GM20000 (cell line): ENCODE measurements at regions not wholly inside any gene's neighbourhood (a gene's known extent, or its start where the extent isn't known, plus 50 kb on each side); places are given as distances from the start of the nearest gene placed in this dataset.

Source experiments
- DNase-seq: peaks from one replicate; pipeline ENCODE4 v3.0.0; 2012; ENCODE audit warnings: low spot score
- TF ChIP-seq, protein P1 (sequence below): IDR thresholded peaks from 2 replicates; pipeline ENCODE4 v1.5.1; 2012; ENCODE audit warnings: mild to moderate bottlenecking, control low read depth; ENCODE audit errors: extremely low read depth, missing control alignments

DNA sequence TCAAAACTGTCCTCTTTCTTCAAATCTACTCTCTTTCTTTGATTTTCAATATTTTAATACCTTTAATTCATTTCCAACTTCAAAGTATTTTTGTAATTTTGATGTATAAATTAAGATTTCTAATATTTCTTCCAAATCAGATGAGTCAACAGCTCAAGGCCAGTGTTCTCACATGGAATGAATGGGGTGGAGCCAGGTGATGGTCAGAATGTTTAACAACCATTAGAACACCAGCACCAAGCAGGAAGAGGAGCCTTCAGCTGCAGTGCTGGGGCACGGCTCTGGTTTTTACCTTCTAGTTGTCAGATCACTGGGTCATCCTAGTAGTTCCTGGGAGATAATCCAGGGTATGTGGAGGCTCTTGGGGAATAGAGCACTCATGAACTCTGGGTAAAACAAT, 494.5 kb upstream of the PDZRN3 start:
- no peak for DNase-seq
- TF ChIP-seq, protein P1, sequence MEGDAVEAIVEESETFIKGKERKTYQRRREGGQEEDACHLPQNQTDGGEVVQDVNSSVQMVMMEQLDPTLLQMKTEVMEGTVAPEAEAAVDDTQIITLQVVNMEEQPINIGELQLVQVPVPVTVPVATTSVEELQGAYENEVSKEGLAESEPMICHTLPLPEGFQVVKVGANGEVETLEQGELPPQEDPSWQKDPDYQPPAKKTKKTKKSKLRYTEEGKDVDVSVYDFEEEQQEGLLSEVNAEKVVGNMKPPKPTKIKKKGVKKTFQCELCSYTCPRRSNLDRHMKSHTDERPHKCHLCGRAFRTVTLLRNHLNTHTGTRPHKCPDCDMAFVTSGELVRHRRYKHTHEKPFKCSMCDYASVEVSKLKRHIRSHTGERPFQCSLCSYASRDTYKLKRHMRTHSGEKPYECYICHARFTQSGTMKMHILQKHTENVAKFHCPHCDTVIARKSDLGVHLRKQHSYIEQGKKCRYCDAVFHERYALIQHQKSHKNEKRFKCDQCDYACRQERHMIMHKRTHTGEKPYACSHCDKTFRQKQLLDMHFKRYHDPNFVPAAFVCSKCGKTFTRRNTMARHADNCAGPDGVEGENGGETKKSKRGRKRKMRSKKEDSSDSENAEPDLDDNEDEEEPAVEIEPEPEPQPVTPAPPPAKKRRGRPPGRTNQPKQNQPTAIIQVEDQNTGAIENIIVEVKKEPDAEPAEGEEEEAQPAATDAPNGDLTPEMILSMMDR: no peak

DNA sequence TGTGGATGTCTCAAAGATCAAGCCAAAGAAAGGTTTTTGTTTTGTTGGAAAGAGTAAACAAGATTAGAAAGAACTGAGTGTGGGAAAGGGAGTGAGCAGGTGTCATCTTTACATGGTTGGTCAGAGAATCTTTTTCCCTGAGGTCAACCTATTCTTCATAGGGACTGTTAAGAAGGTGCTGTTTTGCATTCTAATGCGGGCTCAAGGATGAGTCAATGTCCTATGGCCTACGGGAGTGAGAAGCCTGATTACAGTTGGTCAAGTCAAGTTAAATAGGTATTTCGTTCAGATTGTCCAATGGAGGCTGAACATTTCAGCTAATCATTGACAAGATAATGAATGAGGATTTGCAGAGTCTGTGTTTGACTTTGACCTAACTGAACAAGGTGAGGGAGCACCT, 491.2 kb upstream of the PDZRN3 start:
- TF ChIP-seq, protein P1: no peak
- DNase-seq: no peak

DNA sequence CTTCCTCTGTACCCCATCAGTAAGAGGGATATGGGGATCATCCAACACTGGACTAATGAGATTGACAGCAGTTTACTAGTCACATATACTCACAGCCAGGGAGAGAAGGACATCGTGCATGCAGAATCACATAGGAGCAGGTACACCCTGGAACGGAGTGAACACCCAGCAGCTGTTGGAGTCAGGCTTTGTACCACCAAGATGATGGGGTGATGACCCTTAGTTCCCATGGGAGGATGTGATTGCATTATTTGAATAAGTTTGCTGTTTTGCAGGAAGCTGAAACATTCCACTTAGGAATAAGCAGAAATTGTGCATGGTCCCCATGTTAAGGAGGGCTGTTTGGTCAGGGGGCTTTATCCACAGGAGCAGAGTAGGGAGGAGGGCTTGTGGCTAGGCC, 482.7 kb upstream of the PDZRN3 start:
- TF ChIP-seq, protein P1: no peak
- no peak for DNase-seq

DNA sequence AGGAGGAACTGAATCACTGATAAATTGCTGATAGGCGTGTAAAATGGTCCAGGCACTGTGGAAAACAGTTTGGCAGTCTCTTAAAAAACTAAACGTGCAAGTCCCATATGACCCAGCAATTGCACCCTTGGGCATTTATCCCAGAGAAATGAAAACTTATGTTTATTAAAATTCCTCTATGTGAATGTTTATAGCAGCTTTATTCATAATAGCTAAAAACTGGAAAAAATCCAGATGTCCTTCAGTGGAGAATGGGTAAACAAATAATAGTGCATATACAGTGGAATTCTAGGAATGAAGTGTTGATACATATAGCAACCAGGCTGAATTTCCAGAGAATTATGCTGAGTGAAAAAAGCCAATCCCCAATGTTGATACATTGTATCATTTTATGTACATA, 482.2 kb upstream of the PDZRN3 start:
- TF ChIP-seq, protein P1: no peak
- no peak for DNase-seq

DNA sequence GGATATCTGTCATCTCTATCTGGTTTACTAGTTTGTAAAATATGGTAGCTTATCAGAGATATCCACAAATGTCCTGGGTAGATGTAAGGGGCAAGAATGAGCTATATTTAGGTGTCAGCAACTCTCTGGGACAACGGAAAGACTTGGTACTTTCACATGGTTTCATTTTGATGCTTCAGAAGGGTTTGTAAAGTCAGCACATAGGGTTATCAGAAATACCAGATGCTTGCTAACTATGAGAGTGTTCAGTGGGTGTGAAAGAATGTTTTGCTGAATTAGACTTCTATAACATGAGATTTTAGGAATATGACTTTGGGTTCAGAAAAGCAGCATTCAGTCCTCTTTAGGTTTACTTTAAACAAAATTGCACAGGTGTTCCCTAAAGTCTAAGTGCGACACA, 466.5 kb upstream of the PDZRN3 start:
- TF ChIP-seq, protein P1: no peak
- DNase-seq: no peak

DNA sequence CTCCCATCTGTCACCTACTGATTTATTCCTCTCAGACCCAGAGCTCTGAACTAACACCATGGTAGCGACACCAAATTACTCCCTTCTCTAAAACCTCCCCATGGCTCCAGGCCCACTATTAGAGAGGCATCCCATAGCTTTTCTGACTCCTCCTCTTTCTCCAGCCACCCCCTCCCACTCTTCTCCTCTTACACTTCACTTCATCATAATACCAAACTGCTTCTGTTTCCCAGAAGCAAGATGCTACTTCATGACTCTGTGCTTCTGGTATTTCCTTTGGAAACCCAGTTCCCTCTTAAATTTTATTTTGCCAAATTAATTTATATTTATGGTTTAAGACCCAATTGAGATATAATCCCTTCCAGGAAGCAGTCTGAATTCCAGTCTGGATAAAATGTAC, 465.1 kb upstream of the PDZRN3 start:
- DNase-seq: no peak
- TF ChIP-seq, protein P1: no peak

DNA sequence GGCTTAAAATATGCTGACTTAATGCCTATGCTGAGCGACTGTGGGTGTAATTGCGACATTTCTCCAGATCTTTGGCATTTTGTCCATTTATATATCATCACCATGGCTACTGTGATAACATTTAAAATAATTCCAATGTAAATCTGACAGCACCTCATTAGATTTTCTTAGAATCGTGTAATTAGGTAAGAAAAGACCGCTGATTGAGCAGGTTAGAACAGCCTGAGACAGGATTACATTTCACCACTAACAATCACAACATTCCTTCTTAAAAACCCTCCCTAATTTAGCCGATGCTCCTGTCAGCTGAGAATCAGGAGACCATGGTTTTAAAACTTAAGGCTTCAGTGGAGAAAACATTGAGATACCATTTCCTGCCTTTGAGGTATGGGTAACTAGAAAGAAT, 455.3 kb upstream of the PDZRN3 start:
- no peak for DNase-seq
- TF ChIP-seq, protein P1: no peak
